ENCODE measurements at regions not wholly inside any gene's neighbourhood (a gene's known extent, or its start where the extent isn't known, plus 50 kb on each side); places are given as distances from the start of the nearest gene placed in this dataset.
"Not testable (repeated sequence)": the region's sequence is repeated elsewhere in the genome, so short reads cannot be mapped to it uniquely, and the experiment has no call there.

DNA sequence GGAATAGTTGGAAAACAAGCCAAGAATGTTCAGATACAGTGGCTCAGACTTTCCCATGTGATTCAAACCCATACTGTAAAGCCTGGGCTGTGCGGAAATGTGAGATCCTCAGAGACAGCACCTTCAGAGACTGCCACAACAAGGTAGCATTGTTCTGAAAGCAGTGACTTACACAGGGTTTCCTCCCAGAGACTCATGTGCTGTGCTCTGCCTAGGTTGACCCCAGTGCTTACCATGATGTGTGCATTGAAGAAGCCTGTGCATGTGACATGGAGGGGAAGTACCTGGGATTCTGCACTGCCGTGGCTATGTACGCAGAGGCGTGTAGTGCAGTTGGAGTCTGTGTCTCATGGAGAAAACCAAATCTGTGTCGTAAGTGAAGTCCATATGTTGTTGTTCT is 219.4 kb downstream of the LRRK2 start:
- no peaks in the 10 kb centered on the region for H3K9me3 ChIP-seq
- intact Hi-C loops (cut with DNase I), result no loop called here
- DNase-seq (no peak), ATAC-seq (no peak)
- TF ChIP-seq, protein P1, sequence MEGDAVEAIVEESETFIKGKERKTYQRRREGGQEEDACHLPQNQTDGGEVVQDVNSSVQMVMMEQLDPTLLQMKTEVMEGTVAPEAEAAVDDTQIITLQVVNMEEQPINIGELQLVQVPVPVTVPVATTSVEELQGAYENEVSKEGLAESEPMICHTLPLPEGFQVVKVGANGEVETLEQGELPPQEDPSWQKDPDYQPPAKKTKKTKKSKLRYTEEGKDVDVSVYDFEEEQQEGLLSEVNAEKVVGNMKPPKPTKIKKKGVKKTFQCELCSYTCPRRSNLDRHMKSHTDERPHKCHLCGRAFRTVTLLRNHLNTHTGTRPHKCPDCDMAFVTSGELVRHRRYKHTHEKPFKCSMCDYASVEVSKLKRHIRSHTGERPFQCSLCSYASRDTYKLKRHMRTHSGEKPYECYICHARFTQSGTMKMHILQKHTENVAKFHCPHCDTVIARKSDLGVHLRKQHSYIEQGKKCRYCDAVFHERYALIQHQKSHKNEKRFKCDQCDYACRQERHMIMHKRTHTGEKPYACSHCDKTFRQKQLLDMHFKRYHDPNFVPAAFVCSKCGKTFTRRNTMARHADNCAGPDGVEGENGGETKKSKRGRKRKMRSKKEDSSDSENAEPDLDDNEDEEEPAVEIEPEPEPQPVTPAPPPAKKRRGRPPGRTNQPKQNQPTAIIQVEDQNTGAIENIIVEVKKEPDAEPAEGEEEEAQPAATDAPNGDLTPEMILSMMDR (IDR thresholded peaks at IDR 0.05), result no peak
- H3K4me3 ChIP-seq, result no peak overlapping the region
- H3K4me1 ChIP-seq, result no peaks in the 10 kb centered on the region
- H3K36me3 ChIP-seq, result no peaks in the 10 kb centered on the region
- H3K27me3 ChIP-seq, result no peaks in the 10 kb centered on the region
- no peak overlapping the region for H3K27ac ChIP-seq

DNA sequence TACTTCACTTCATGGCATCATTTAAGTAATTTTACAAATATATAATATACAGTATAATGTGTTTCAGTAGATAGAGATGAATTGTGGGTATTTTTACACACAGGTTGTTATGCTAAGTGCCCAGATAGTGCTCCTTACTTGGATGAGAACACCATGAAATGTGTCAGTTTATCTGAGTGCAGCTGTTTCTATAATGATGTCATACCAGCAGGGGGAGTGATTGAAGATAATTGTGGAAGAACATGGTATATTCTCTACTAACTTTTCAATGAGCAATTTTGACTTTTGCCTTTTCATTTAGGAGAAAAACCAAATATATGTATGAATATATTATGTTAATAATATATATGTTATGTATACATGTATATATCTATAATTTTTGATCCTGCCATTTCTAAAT is 221.6 kb downstream of the LRRK2 start:
- no peaks in the 10 kb centered on the region for H3K9me3 ChIP-seq
- H3K36me3 ChIP-seq, result no peaks in the 10 kb centered on the region
- no peak overlapping the region for H3K27ac ChIP-seq
- no peaks in the 10 kb centered on the region for H3K27me3 ChIP-seq
- no peaks in the 10 kb centered on the region for H3K4me1 ChIP-seq
- TF ChIP-seq, protein P1 (IDR thresholded peaks at IDR 0.05), result peak in 1 of 2 donors; percentile 20
- H3K4me3 ChIP-seq, result no peak overlapping the region
- no peak for ATAC-seq
- intact Hi-C loops (cut with DNase I), result no loop called here
- peak in 2 of 4 donors; percentile 8 to 13 for DNase-seq

DNA sequence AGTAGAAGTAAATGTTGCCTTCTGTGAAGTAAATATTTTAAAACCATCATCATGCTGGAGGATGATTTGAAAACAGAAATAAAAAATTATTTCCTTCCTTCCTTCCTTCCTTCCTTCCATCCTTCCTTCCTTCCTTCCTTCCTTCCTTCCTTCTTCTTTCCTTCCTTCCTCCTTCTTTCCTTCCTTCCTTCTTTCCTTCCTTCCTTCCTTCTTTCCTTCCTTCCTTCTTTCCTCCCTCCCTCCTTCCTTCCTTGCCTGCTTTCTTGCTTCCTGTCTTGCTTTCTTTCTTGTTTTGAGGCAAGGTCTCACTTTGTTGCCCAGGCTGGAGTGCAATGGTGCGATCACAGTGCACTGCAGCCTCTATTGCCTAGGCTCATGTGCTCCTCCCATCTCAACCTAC is 223.7 kb downstream of the LRRK2 start:
- intact Hi-C loops (cut with DNase I); H3K27me3 ChIP-seq; DNase-seq; H3K4me1 ChIP-seq; H3K4me3 ChIP-seq; H3K36me3 ChIP-seq; H3K9me3 ChIP-seq; H3K27ac ChIP-seq; ATAC-seq: not testable (repeated sequence)

DNA sequence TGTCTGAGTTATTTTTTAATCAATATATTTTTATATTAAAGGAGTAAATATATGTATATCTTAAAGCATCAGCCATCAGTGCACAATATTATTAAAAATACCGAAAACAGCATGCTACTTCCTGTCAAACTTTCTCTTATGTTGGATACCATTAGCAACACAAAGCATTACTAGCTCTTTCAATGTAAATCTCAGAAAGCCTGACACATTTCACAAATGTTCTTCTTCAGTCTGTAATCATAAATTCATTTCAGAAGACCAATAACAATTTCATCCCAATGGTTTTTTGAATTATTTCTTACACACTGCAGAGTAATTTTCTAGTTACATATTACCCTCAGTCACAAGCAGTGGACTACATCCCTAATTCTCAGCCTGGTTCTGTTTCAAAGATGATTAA is 226.9 kb downstream of the LRRK2 start:
- H3K9me3 ChIP-seq, result no peaks in the 10 kb centered on the region
- TF ChIP-seq, protein P1 (IDR thresholded peaks at IDR 0.05), result no peak
- H3K4me1 ChIP-seq, result no peaks in the 10 kb centered on the region
- no peaks in the 10 kb centered on the region for H3K27me3 ChIP-seq
- no peaks in the 10 kb centered on the region for H3K36me3 ChIP-seq
- DNase-seq, result no peak
- ATAC-seq, result no peak
- H3K27ac ChIP-seq, result no peak overlapping the region
- H3K4me3 ChIP-seq, result no peak overlapping the region
- intact Hi-C loops (cut with DNase I), result no loop called here

DNA sequence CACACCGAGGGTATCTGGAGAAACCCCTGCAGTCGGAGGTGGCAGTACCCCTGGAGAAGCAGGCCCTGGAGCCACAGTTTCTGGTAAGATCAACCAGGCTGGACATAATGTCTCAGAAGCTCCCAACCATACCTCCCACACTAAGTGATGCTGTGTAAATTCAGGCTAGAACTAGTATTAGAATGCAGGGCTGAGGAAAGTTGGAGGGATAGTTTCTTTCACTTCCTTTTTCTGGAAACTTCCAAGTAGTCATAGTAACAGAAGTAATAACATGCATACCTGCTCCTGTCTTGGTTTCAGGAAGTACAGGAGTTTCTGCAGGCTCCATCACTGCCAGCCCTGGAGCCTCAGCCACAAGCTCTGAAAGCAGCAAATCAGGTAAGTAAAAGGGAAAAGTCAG is 228.1 kb upstream of the CNTN1 start:
- no peaks in the 10 kb centered on the region for H3K9me3 ChIP-seq
- H3K4me1 ChIP-seq, result no peaks in the 10 kb centered on the region
- no peak for ATAC-seq
- no peak overlapping the region for H3K4me3 ChIP-seq
- H3K27ac ChIP-seq, result no peak overlapping the region
- no peaks in the 10 kb centered on the region for H3K36me3 ChIP-seq
- no peak for DNase-seq
- H3K27me3 ChIP-seq, result no peaks in the 10 kb centered on the region
- TF ChIP-seq, protein P1 (IDR thresholded peaks at IDR 0.05), result no peak
- intact Hi-C loops (cut with DNase I), result no loop called here

DNA sequence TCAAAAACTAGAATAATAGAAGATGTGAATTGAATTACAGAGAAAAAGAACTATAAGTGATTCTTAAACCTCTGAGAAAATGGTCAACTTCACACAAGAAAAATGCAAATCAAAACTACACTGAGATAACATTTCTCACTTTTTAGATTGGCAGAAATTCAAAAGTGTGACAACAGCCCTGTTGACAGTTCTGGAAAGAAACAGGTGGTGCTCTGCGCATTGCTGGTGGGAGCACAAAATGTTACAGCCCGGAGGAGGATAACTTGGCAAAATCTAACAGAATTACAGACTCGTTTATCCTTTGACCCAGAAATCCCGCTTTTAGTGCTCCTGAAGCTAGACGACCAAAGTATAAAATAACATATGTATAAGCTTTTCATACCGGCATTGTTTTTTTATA is 222.5 kb upstream of the CNTN1 start:
- DNase-seq (no peak), ATAC-seq (no peak)
- Histone ChIP-seq H3K36me3 (no peaks in the 10 kb centered on the region), H3K27me3 (no peaks in the 10 kb centered on the region), H3K4me3 (no peak overlapping the region), H3K27ac (no peak overlapping the region), H3K9me3 (no peaks in the 10 kb centered on the region), H3K4me1 (no peaks in the 10 kb centered on the region)
- TF ChIP-seq, protein P1 (IDR thresholded peaks at IDR 0.05), result no peak
- intact Hi-C loops (cut with DNase I), result no loop called here

All from left lung (tissue), 4 donors.